ENCODE measurements at regions not wholly inside any gene's neighbourhood (a gene's known extent, or its start where the extent isn't known, plus 50 kb on each side); places are given as distances from the start of the nearest gene placed in this dataset.

DNA sequence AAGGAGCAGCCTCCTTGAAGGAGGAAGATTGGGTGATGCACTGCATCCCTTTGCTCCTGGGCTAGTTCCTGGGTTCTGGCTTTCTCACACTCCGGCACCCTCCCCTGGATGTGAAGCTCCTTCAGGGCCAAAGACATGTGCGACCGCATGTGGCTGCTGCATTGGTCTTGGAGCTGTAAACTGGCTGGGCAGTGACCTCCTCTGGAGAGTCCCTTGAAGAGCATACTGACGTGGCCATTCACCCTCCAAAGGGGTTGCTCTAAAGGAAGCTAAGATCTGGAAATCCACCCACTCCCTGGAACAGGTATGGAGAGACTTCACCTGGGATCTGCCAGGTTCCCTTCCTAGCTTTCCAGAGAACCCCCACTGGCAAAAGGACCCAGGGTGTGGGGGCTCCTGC is 62.1 kb downstream of the TMEM17 start (continued):
- TF ChIP-seq, protein P1, sequence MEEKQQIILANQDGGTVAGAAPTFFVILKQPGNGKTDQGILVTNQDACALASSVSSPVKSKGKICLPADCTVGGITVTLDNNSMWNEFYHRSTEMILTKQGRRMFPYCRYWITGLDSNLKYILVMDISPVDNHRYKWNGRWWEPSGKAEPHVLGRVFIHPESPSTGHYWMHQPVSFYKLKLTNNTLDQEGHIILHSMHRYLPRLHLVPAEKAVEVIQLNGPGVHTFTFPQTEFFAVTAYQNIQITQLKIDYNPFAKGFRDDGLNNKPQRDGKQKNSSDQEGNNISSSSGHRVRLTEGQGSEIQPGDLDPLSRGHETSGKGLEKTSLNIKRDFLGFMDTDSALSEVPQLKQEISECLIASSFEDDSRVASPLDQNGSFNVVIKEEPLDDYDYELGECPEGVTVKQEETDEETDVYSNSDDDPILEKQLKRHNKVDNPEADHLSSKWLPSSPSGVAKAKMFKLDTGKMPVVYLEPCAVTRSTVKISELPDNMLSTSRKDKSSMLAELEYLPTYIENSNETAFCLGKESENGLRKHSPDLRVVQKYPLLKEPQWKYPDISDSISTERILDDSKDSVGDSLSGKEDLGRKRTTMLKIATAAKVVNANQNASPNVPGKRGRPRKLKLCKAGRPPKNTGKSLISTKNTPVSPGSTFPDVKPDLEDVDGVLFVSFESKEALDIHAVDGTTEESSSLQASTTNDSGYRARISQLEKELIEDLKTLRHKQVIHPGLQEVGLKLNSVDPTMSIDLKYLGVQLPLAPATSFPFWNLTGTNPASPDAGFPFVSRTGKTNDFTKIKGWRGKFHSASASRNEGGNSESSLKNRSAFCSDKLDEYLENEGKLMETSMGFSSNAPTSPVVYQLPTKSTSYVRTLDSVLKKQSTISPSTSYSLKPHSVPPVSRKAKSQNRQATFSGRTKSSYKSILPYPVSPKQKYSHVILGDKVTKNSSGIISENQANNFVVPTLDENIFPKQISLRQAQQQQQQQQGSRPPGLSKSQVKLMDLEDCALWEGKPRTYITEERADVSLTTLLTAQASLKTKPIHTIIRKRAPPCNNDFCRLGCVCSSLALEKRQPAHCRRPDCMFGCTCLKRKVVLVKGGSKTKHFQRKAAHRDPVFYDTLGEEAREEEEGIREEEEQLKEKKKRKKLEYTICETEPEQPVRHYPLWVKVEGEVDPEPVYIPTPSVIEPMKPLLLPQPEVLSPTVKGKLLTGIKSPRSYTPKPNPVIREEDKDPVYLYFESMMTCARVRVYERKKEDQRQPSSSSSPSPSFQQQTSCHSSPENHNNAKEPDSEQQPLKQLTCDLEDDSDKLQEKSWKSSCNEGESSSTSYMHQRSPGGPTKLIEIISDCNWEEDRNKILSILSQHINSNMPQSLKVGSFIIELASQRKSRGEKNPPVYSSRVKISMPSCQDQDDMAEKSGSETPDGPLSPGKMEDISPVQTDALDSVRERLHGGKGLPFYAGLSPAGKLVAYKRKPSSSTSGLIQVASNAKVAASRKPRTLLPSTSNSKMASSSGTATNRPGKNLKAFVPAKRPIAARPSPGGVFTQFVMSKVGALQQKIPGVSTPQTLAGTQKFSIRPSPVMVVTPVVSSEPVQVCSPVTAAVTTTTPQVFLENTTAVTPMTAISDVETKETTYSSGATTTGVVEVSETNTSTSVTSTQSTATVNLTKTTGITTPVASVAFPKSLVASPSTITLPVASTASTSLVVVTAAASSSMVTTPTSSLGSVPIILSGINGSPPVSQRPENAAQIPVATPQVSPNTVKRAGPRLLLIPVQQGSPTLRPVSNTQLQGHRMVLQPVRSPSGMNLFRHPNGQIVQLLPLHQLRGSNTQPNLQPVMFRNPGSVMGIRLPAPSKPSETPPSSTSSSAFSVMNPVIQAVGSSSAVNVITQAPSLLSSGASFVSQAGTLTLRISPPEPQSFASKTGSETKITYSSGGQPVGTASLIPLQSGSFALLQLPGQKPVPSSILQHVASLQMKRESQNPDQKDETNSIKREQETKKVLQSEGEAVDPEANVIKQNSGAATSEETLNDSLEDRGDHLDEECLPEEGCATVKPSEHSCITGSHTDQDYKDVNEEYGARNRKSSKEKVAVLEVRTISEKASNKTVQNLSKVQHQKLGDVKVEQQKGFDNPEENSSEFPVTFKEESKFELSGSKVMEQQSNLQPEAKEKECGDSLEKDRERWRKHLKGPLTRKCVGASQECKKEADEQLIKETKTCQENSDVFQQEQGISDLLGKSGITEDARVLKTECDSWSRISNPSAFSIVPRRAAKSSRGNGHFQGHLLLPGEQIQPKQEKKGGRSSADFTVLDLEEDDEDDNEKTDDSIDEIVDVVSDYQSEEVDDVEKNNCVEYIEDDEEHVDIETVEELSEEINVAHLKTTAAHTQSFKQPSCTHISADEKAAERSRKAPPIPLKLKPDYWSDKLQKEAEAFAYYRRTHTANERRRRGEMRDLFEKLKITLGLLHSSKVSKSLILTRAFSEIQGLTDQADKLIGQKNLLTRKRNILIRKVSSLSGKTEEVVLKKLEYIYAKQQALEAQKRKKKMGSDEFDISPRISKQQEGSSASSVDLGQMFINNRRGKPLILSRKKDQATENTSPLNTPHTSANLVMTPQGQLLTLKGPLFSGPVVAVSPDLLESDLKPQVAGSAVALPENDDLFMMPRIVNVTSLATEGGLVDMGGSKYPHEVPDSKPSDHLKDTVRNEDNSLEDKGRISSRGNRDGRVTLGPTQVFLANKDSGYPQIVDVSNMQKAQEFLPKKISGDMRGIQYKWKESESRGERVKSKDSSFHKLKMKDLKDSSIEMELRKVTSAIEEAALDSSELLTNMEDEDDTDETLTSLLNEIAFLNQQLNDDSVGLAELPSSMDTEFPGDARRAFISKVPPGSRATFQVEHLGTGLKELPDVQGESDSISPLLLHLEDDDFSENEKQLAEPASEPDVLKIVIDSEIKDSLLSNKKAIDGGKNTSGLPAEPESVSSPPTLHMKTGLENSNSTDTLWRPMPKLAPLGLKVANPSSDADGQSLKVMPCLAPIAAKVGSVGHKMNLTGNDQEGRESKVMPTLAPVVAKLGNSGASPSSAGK (IDR thresholded peaks at IDR 0.05): peak; percentile 52; the same call in 1 of the 2 replicates
- TF ChIP-seq TBP (optimal IDR thresholded peaks at IDR 0.05; ENCODE audit: low read depth, low read length) (no peak), CREM (IDR thresholded peaks at IDR 0.05; ENCODE audit: low read depth) (peak; percentile 34; the same call in 1 of the 2 replicates), NBN (IDR thresholded peaks at IDR 0.05; ENCODE audit: low read depth) (no peak), MYC (IDR thresholded peaks at IDR 0.05; ENCODE audit: low read depth, low read length) (peak; percentile 57; the same call in 1 of the 2 replicates), MYC (CRISPR knock-in tag; IDR thresholded peaks at IDR 0.05; ENCODE audit: borderline replicate concordance, low read depth) (no peak), POLR2A (conservative IDR thresholded peaks at IDR 0.05) (no peak), MYBL2 (IDR thresholded peaks at IDR 0.05; ENCODE audit: low read depth) (no peak), MYBL2 (CRISPR knock-in tag; IDR thresholded peaks at IDR 0.05; ENCODE audit: borderline replicate concordance) (no peak), EP400 (IDR thresholded peaks at IDR 0.05) (peak; percentile 36; the same call in 1 of the 2 replicates), KHSRP (IDR thresholded peaks at IDR 0.05) (no peak)
- TF ChIP-seq, protein P2, sequence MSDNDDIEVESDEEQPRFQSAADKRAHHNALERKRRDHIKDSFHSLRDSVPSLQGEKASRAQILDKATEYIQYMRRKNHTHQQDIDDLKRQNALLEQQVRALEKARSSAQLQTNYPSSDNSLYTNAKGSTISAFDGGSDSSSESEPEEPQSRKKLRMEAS (CRISPR knock-in tag; IDR thresholded peaks at IDR 0.05): peak; percentile 67
